ENCODE measurements at regions not wholly inside any gene's neighbourhood (a gene's known extent, or its start where the extent isn't known, plus 50 kb on each side); places are given as distances from the start of the nearest gene placed in this dataset.

- no peak overlapping the region for H3K4me3 ChIP-seq
- DNase-seq = no peak
These were observed 66.3 kb upstream of the FRMD4A start for GRCh38 chr10:14397066-14397465.

GRCh38 chr10:14396411-14397048 is 65.8 kb upstream of the FRMD4A start:
- Histone ChIP-seq H3K4me1 (no peaks in the 10 kb centered on the region), H3K4me3 (no peak overlapping the region), H3K36me3 (no peaks in the 10 kb centered on the region), H3K27ac (peak overlapping the region in 1 of 4 donors; percentile 12), H3K27me3 (no peaks in the 10 kb centered on the region), H3K9me3 (no peaks in the 10 kb centered on the region)
- no peak for DNase-seq
- TF ChIP-seq, protein P1, sequence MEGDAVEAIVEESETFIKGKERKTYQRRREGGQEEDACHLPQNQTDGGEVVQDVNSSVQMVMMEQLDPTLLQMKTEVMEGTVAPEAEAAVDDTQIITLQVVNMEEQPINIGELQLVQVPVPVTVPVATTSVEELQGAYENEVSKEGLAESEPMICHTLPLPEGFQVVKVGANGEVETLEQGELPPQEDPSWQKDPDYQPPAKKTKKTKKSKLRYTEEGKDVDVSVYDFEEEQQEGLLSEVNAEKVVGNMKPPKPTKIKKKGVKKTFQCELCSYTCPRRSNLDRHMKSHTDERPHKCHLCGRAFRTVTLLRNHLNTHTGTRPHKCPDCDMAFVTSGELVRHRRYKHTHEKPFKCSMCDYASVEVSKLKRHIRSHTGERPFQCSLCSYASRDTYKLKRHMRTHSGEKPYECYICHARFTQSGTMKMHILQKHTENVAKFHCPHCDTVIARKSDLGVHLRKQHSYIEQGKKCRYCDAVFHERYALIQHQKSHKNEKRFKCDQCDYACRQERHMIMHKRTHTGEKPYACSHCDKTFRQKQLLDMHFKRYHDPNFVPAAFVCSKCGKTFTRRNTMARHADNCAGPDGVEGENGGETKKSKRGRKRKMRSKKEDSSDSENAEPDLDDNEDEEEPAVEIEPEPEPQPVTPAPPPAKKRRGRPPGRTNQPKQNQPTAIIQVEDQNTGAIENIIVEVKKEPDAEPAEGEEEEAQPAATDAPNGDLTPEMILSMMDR (IDR thresholded peaks at IDR 0.05) = peak in 3 of 6 experiments; percentile 3 to 15 (median 9)
- TF ChIP-seq POLR2A (IDR thresholded peaks at IDR 0.05) = no peak

More at GRCh38 chr10:14397066-14397465, 66.3 kb upstream of the FRMD4A start:
- Histone ChIP-seq H3K27ac (peak overlapping the region in 1 of 4 donors; percentile 12), H3K4me1 (no peaks in the 10 kb centered on the region), H3K36me3 (no peaks in the 10 kb centered on the region), H3K9me3 (no peaks in the 10 kb centered on the region), H3K27me3 (no peaks in the 10 kb centered on the region)
- TF ChIP-seq, protein P1 (IDR thresholded peaks at IDR 0.05) = no peak
- TF ChIP-seq POLR2A (IDR thresholded peaks at IDR 0.05) = no peak

GRCh38 chr10:14394179-14394578 is 63.5 kb upstream of the FRMD4A start:
- no peaks in the 10 kb centered on the region for H3K27me3 ChIP-seq
- H3K27ac ChIP-seq = no peak overlapping the region
- TF ChIP-seq, protein P1 (IDR thresholded peaks at IDR 0.05) = no peak
- no peaks in the 10 kb centered on the region for H3K9me3 ChIP-seq
- H3K4me1 ChIP-seq = no peaks in the 10 kb centered on the region
- DNase-seq = no peak
- H3K36me3 ChIP-seq = no peaks in the 10 kb centered on the region
- H3K4me3 ChIP-seq = no peak overlapping the region

DNA sequence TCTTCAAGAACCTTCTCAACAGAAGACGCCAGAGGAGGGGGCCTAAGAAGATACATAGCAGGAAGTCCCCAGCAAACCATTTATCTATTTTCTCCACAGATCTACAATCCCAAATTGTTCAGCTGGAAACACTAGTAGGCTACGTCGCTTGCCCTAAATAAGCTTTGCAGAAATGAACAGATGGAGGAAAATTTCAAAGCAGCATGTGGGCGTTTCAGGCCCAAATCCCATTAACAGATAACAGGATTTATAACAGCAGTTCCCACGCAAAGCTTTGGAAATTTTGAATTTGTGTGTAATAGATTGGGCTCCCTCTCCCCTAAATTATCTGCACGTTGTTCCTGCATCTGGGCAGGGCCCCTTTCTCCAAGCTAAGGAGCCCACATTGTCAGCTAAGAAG is 60.6 kb upstream of the FRMD4A start:
- H3K36me3 ChIP-seq = no peaks in the 10 kb centered on the region
- no peaks in the 10 kb centered on the region for H3K9me3 ChIP-seq
- H3K27ac ChIP-seq = no peak overlapping the region
- H3K4me3 ChIP-seq = no peak overlapping the region
- DNase-seq = no peak
- no peak for TF ChIP-seq POLR2A (IDR thresholded peaks at IDR 0.05)
- TF ChIP-seq, protein P1 (IDR thresholded peaks at IDR 0.05) = no peak
- H3K4me1 ChIP-seq = no peaks in the 10 kb centered on the region
- H3K27me3 ChIP-seq = no peaks in the 10 kb centered on the region

DNA sequence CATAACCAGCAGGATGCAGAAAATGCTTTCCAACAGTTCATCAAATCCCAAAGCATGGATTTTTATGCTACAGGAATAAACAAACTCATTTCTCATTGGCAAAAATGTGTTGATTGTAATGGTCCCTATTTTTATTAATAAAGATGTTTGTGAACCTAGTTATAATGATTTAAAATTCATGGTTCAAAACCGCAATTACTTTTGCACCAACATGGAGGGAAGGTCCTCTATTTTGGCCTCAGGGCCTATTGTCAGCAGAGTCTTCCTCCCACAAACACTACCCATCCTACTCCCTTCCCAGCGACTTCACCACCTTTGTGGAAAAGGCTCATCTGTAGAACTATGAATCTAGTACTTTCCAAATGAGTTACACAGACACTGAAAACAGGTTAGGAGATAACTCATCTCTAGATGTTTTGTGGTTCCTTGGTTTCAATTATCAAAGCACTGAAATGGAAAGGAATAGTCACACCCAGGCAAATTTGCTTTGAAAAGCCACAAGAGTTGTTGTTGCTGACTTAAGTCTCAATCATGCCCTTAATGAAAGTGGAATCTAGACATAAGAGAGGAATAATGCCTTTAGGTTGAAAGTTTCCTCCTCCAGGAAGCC is 59.4 kb upstream of the FRMD4A start:
- TF ChIP-seq POLR2A (IDR thresholded peaks at IDR 0.05) = no peak
- TF ChIP-seq, protein P1 (IDR thresholded peaks at IDR 0.05) = no peak
- no peak overlapping the region for H3K4me3 ChIP-seq
- H3K9me3 ChIP-seq = no peaks in the 10 kb centered on the region
- no peaks in the 10 kb centered on the region for H3K36me3 ChIP-seq
- no peak overlapping the region for H3K27ac ChIP-seq
- no peak for DNase-seq
- H3K27me3 ChIP-seq = no peaks in the 10 kb centered on the region
- no peaks in the 10 kb centered on the region for H3K4me1 ChIP-seq
